ENCODE measurements at regions not wholly inside any gene's neighbourhood (a gene's known extent, or its start where the extent isn't known, plus 50 kb on each side); places are given as distances from the start of the nearest gene placed in this dataset.

GRCh38 chr13:103523858-103524257, 457.6 kb upstream of the SLC10A2 start:
- Histone ChIP-seq H3K79me2 (replicated peaks; ENCODE audit: insufficient read depth) (no peaks in the 10 kb centered on the region), H3K4me2 (no peak overlapping the region), H4K20me1 (replicated peaks; ENCODE audit: insufficient read depth) (no peaks in the 10 kb centered on the region), H3F3A (replicated peaks; ENCODE audit: low read depth) (no peaks in the 10 kb centered on the region), H3K9me2 (ENCODE audit: insufficient read depth) (no peaks in the 10 kb centered on the region), H3K27ac (ENCODE audit: low read depth) (no peak overlapping the region), H3K36me3 (ENCODE audit: insufficient read depth) (no peaks in the 10 kb centered on the region), H3K4me3 (no peak overlapping the region), H3K27me3 (ENCODE audit: insufficient read depth) (no peaks in the 10 kb centered on the region), H3K4me1 (ENCODE audit: insufficient read depth) (no peaks in the 10 kb centered on the region), H2AFZ (0 out of 2 replicates have a peak overlapping the region, but pooled peaks have one; percentile 25)
- ATAC-seq (no peak), DNase-seq (ENCODE audit: low spot score) (no peak)
- Mint-ChIP-seq H3K27me3 (ENCODE audit: insufficient read depth, low read depth, poor library complexity) (no peaks in the 10 kb centered on the region), H3K9me3 (no peaks in the 10 kb centered on the region), H3K4me3 (no peak overlapping the region), H3K27ac (no peak overlapping the region), H3K36me3 (ENCODE audit: low read depth) (no peaks in the 10 kb centered on the region), H3K4me1 (no peaks in the 10 kb centered on the region)
- TF ChIP-seq ZNF114 (CRISPR knock-in tag; IDR thresholded peaks at IDR 0.05) (no peak), POLR2AphosphoS5 (IDR thresholded peaks at IDR 0.05; ENCODE audit: low read depth) (no peak), JUNB (IDR thresholded peaks at IDR 0.05; ENCODE audit: unreplicated experiment) (no peak), STAT1 (IDR thresholded peaks at IDR 0.05; ENCODE audit: unreplicated experiment) (no peak), EZH2phosphoT487 (IDR thresholded peaks at IDR 0.05; ENCODE audit: unreplicated experiment) (no peak), REST (IDR thresholded peaks at IDR 0.05; ENCODE audit: unreplicated experiment) (no peak), NANOG (IDR thresholded peaks at IDR 0.05; ENCODE audit: borderline replicate concordance) (no peak), ZNF331 (CRISPR knock-in tag; IDR thresholded peaks at IDR 0.05; ENCODE audit: low read depth) (no peak), CREB1 (CRISPR knock-in tag; IDR thresholded peaks at IDR 0.05; ENCODE audit: low read depth) (no peak), ZNF462 (CRISPR knock-in tag; IDR thresholded peaks at IDR 0.05) (no peak), CTCF (conservative IDR thresholded peaks at IDR 0.05; ENCODE audit: low read depth in 2 of 2) (no peak), ETS1 (IDR thresholded peaks at IDR 0.05) (no peak), EZH2 (IDR thresholded peaks at IDR 0.05; ENCODE audit: low read depth, unreplicated experiment) (no peak)

Data from GM23338 (cell line).